ENCODE measurements at regions not wholly inside any gene's neighbourhood (a gene's known extent, or its start where the extent isn't known, plus 50 kb on each side); places are given as distances from the start of the nearest gene placed in this dataset.
"Not testable (repeated sequence)": the region's sequence is repeated elsewhere in the genome, so short reads cannot be mapped to it uniquely, and the experiment has no call there.

- H3K27me3 Mint-ChIP-seq, result no peaks in the 10 kb centered on the region
- H3K27ac Mint-ChIP-seq, result no peak overlapping the region
Measured at GRCh38 chr2:37564356-37564755, 107.1 kb downstream of the CDC42EP3 start.

GRCh38 chr2:37566517-37566981 lies 104.9 kb downstream of the CDC42EP3 start:
- Mint-ChIP-seq H3K9me3 (peaks cover 9% of the 10 kb centered on the region), H3K27me3 (no peaks in the 10 kb centered on the region), H3K4me1 (peaks cover 26% of the 10 kb centered on the region), H3K4me3 (no peak overlapping the region), H3K27ac (no peak overlapping the region), H3K36me3 (no peaks in the 10 kb centered on the region)
- no peak for DNase-seq

More at GRCh38 chr2:37564356-37564755, 107.1 kb downstream of the CDC42EP3 start:
- H3K36me3 Mint-ChIP-seq, result no peaks in the 10 kb centered on the region
- DNase-seq, result no peak
- H3K9me3 Mint-ChIP-seq, result peaks cover 7% of the 10 kb centered on the region
- no peak overlapping the region for H3K4me3 Mint-ChIP-seq
- peaks cover 32% of the 10 kb centered on the region for H3K4me1 Mint-ChIP-seq

- Mint-ChIP-seq H3K27me3 (no peaks in the 10 kb centered on the region), H3K4me1 (peaks cover 15% of the 10 kb centered on the region), H3K4me3 (no peak overlapping the region), H3K9me3 (peaks cover 8% of the 10 kb centered on the region), H3K36me3 (no peaks in the 10 kb centered on the region), H3K27ac (peak overlapping the region; percentile 55)
- peak; percentile 10 for DNase-seq
Measured at GRCh38 chr2:37568565-37568964, 102.9 kb downstream of the CDC42EP3 start.

GRCh38 chr2:37569131-37569823 lies 102.2 kb downstream of the CDC42EP3 start:
- Mint-ChIP-seq H3K9me3 (peaks cover 8% of the 10 kb centered on the region), H3K4me3 (no peak overlapping the region), H3K4me1 (peaks cover 15% of the 10 kb centered on the region), H3K36me3 (no peaks in the 10 kb centered on the region), H3K27ac (no peak overlapping the region), H3K27me3 (no peaks in the 10 kb centered on the region)
- no peak for DNase-seq

GRCh38 chr2:37569986-37570679 lies 101.3 kb downstream of the CDC42EP3 start:
- H3K4me3 Mint-ChIP-seq, result no peak overlapping the region
- H3K36me3 Mint-ChIP-seq, result no peaks in the 10 kb centered on the region
- H3K9me3 Mint-ChIP-seq, result peaks cover 8% of the 10 kb centered on the region
- H3K27me3 Mint-ChIP-seq, result no peaks in the 10 kb centered on the region
- H3K4me1 Mint-ChIP-seq, result peaks cover 15% of the 10 kb centered on the region
- no peak for DNase-seq
- H3K27ac Mint-ChIP-seq, result no peak overlapping the region

- H3K4me1 Mint-ChIP-seq, result peaks cover 15% of the 10 kb centered on the region
- no peak overlapping the region for H3K4me3 Mint-ChIP-seq
- no peaks in the 10 kb centered on the region for H3K36me3 Mint-ChIP-seq
- peaks cover 8% of the 10 kb centered on the region for H3K9me3 Mint-ChIP-seq
- DNase-seq, result peak; percentile 30
- H3K27me3 Mint-ChIP-seq, result no peaks in the 10 kb centered on the region
- no peak overlapping the region for H3K27ac Mint-ChIP-seq
Measured at GRCh38 chr2:37570773-37571586, 100.5 kb downstream of the CDC42EP3 start.

- H3K4me3 Mint-ChIP-seq, result no peak overlapping the region
- H3K27ac Mint-ChIP-seq, result no peak overlapping the region
- H3K4me1 Mint-ChIP-seq, result peaks cover 15% of the 10 kb centered on the region
Measured at GRCh38 chr2:37571587-37572136, 99.8 kb downstream of the CDC42EP3 start.

GRCh38 chr2:37573451-37574388 lies 97.7 kb downstream of the CDC42EP3 start:
- Mint-ChIP-seq H3K36me3 (no peaks in the 10 kb centered on the region), H3K4me1 (peaks cover 10% of the 10 kb centered on the region), H3K9me3 (peaks cover 3% of the 10 kb centered on the region), H3K27me3 (no peaks in the 10 kb centered on the region), H3K27ac (no peak overlapping the region), H3K4me3 (no peak overlapping the region)
- no peak for DNase-seq

More at GRCh38 chr2:37571587-37572136, 99.8 kb downstream of the CDC42EP3 start:
- H3K36me3 Mint-ChIP-seq, result no peaks in the 10 kb centered on the region
- H3K9me3 Mint-ChIP-seq, result peaks cover 7% of the 10 kb centered on the region
- no peaks in the 10 kb centered on the region for H3K27me3 Mint-ChIP-seq
- no peak for DNase-seq

GRCh38 chr2:37575780-37576179 lies 95.7 kb downstream of the CDC42EP3 start:
- no peak overlapping the region for H3K4me3 Mint-ChIP-seq

GRCh38 chr2:37576194-37576593 lies 95.2 kb downstream of the CDC42EP3 start:
- H3K36me3 Mint-ChIP-seq, H3K9me3 Mint-ChIP-seq, DNase-seq, H3K27ac Mint-ChIP-seq, H3K4me1 Mint-ChIP-seq, H3K4me3 Mint-ChIP-seq, H3K27me3 Mint-ChIP-seq: not testable (repeated sequence)

More at GRCh38 chr2:37575780-37576179, 95.7 kb downstream of the CDC42EP3 start:
- no peak for DNase-seq
- no peak overlapping the region for H3K27ac Mint-ChIP-seq
- peaks cover 4% of the 10 kb centered on the region for H3K36me3 Mint-ChIP-seq
- peaks cover 7% of the 10 kb centered on the region for H3K4me1 Mint-ChIP-seq
- H3K27me3 Mint-ChIP-seq, result no peaks in the 10 kb centered on the region
- H3K9me3 Mint-ChIP-seq, result peaks cover 6% of the 10 kb centered on the region

GRCh38 chr2:37576831-37577230 lies 94.6 kb downstream of the CDC42EP3 start:
- DNase-seq, result no peak
- Mint-ChIP-seq H3K4me3 (no peak overlapping the region), H3K9me3 (peaks cover 6% of the 10 kb centered on the region), H3K36me3 (peaks cover 4% of the 10 kb centered on the region), H3K27me3 (no peaks in the 10 kb centered on the region), H3K27ac (no peak overlapping the region), H3K4me1 (peaks cover 9% of the 10 kb centered on the region)

- peaks cover 6% of the 10 kb centered on the region for H3K9me3 Mint-ChIP-seq
- peaks cover 4% of the 10 kb centered on the region for H3K36me3 Mint-ChIP-seq
- no peaks in the 10 kb centered on the region for H3K27me3 Mint-ChIP-seq
- no peak overlapping the region for H3K4me3 Mint-ChIP-seq
- peaks cover 29% of the 10 kb centered on the region for H3K4me1 Mint-ChIP-seq
- H3K27ac Mint-ChIP-seq, result no peak overlapping the region
- no peak for DNase-seq
Measured at GRCh38 chr2:37579192-37579713, 92.2 kb downstream of the CDC42EP3 start.

- peaks cover 35% of the 10 kb centered on the region for H3K4me1 Mint-ChIP-seq
- H3K4me3 Mint-ChIP-seq, H3K36me3 Mint-ChIP-seq, H3K27me3 Mint-ChIP-seq, DNase-seq, H3K9me3 Mint-ChIP-seq, H3K27ac Mint-ChIP-seq: not testable (repeated sequence)
Measured at GRCh38 chr2:37579949-37580348, 91.5 kb downstream of the CDC42EP3 start.

- DNase-seq, result no peak
- Mint-ChIP-seq H3K4me3 (no peak overlapping the region), H3K27me3 (no peaks in the 10 kb centered on the region), H3K9me3 (peaks cover 6% of the 10 kb centered on the region), H3K27ac (no peak overlapping the region), H3K4me1 (peaks cover 49% of the 10 kb centered on the region), H3K36me3 (peaks cover 4% of the 10 kb centered on the region)
Measured at GRCh38 chr2:37581433-37581832, 90.0 kb downstream of the CDC42EP3 start.
